ENCODE measurements at regions not wholly inside any gene's neighbourhood (a gene's known extent, or its start where the extent isn't known, plus 50 kb on each side); places are given as distances from the start of the nearest gene placed in this dataset.
"Not testable (repeated sequence)": the region's sequence is repeated elsewhere in the genome, so short reads cannot be mapped to it uniquely, and the experiment has no call there.

DNA sequence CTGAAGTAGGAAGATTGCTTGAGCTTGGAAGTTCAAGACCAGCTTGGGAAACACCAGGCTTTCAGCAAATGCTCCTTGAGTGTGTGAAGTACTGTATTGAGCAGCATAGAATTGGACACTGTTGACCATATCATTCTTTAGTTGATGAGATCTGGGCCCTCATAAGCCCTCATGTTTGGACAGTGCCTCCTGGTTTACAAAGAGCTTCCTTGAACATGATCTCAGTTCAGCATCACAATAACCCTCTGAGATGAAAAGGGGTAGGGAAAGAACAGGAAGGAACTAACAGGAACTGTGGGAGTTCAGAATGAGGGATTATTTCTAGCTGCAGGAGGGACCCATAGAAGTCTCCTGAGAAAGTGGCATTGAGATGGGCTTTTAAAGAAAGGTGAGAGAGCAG lies 153.2 kb downstream of the C12orf75 start:
- Mint-ChIP-seq H3K4me1 (no peaks in the 10 kb centered on the region), H3K27me3 (peaks cover 3% of the 10 kb centered on the region), H3K36me3 (no peaks in the 10 kb centered on the region), H3K4me3 (no peak overlapping the region), H3K9me3 (no peaks in the 10 kb centered on the region), H3K27ac (no peak overlapping the region)

DNA sequence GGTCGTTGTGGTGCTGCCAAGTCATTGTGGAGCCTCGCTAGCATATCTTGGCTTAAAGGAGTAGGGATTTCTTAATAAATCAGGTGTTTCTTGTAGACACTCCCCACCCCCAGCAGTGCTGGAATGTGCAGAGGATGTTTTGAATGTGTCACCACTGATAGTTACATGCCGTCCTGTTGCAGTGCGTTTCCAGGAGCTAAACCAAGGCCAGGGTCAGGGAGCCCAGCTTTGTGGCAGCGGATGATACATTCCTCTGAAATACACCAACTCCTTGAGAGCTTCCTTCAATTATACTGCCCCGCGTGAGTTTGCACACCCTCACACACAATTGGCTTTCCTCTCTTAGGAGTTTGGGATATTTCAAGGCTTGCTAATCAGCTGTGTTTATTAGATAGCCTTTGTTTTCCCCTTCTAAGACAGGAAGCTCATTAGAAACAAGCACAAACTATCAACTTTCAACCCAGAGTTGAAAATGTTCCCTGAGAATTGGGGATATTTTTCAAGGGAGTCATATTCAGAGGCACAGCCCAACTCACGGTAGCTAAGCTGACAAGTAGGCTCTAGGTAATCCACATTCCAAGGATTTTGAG lies 154.9 kb downstream of the C12orf75 start:
- Mint-ChIP-seq H3K36me3 (no peaks in the 10 kb centered on the region), H3K4me3 (no peak overlapping the region), H3K27ac (no peak overlapping the region), H3K4me1 (no peaks in the 10 kb centered on the region), H3K9me3 (no peaks in the 10 kb centered on the region), H3K27me3 (peaks cover 2% of the 10 kb centered on the region)

DNA sequence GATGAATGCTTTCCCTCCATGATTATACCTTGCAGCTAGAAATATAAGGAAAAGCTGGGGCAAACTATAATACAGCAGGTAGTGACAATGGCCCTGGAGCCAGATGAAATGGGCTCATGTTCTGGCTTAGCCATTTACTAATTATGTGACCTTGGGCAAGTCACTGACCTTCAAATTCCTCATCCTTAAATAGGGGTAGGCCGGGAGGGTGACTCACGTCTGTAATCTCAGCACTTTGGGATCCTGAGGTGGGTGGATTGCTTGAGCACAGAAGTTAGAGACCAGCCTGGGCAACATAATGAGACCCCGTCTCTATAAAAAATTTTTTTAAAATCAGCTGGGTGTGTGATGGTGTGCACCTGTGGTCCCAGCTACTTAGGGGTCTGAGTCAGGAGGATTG lies 155.4 kb downstream of the C12orf75 start:
- no peak overlapping the region for H3K27ac Mint-ChIP-seq
- no peaks in the 10 kb centered on the region for H3K36me3 Mint-ChIP-seq
- peaks cover 2% of the 10 kb centered on the region for H3K27me3 Mint-ChIP-seq
- no peaks in the 10 kb centered on the region for H3K4me1 Mint-ChIP-seq
- H3K4me3 Mint-ChIP-seq: no peak overlapping the region
- no peaks in the 10 kb centered on the region for H3K9me3 Mint-ChIP-seq

DNA sequence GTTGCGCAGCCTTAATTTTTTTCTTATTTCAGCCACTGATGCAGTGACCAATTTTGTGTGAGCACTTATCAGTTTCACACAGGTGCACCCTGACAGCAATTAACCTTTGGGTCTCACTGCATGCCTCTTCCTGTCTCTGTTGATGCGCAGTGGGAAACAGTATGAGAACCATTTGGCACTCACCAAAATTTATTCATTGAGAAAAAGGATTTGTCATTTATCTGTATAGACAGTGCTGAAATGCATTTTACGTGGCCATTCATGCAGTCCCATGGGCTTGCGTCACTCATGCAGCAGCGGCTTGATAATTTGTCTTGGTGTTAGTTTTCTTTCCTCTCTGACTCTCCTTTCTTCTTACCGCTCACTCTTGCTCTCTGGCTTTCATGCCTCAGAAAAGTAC lies 157.5 kb downstream of the C12orf75 start:
- Mint-ChIP-seq H3K36me3 (no peaks in the 10 kb centered on the region), H3K27ac (no peak overlapping the region), H3K9me3 (no peaks in the 10 kb centered on the region), H3K4me1 (no peaks in the 10 kb centered on the region), H3K4me3 (no peak overlapping the region), H3K27me3 (peaks cover 7% of the 10 kb centered on the region)

DNA sequence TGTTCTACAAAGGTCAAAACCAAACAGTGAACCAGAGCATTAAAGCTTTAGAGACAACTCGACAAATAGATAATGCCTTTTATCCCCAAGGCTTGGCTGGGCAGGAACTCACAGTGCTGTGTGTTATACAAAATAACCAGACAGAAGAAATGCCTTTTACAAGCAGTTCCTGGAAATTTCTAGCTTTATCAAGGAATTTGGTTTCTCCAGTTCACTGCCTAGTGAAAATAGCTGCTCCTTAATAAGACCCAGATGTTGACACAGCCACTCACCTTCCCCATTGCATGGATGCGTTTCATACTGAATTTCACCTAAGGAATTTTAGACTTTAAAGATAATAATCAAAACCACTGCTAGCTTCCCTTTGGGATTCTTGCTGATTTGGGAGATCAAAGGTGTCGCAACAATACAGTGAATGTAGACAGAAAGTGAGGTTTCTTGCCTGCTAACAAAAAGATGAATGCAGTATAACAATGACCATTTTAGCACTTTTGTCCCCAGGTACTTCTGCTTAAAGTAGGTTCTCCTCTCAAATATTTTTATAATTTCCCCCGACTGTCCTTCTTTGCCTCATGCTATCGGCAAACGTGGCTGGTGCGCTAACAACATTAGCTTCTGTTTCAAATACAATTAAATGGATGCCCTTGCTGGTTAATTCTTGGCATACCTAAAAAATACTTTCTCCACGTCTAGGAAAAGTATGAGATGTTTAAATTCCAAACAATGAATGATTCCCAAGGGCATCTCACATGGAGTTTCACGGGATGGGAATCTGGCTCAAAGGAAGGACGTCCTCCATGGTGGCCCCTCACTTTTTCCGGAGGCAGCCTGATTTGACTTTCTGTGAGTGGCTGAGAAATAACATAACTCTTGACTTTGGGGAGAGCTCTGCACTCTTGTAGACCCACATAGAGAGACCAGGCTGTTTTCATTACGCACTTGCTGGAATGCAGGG lies 162.4 kb downstream of the C12orf75 start:
- peaks cover 0 to 1% (median 0%) of the 10 kb centered on the region in 3 donors for H3K4me1 Mint-ChIP-seq
- H3K4me3 Mint-ChIP-seq: no peak overlapping the region
- no peak overlapping the region for H3K27ac Mint-ChIP-seq
- peaks cover 6% of the 10 kb centered on the region for H3K27me3 Mint-ChIP-seq
- peaks cover 0 to 2% (median 0%) of the 10 kb centered on the region in 3 donors for H3K9me3 Mint-ChIP-seq
- H3K36me3 Mint-ChIP-seq: peaks cover 2% of the 10 kb centered on the region

DNA sequence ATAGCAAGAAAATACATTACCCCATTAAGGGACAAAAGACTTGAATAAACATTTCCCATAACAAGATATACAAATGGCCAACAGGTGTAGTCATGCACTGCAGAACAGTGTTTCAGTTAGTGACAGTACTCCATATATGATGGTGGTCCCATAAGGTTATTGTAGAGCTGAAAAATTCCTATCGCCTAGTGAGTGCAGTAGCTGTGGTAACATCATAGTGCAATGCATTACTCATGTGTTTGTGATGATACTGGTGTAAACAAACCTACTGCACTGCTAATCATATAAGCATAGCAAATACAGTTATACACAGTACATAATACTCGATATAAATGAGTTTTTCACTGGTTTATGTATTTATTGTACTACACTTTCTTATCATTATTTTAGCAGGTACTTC lies 168.7 kb downstream of the C12orf75 start:
- peaks cover 0 to 1% (median 0%) of the 10 kb centered on the region in 3 donors for H3K4me1 Mint-ChIP-seq
- no peak overlapping the region for H3K4me3 Mint-ChIP-seq
- no peak overlapping the region for H3K27ac Mint-ChIP-seq
- H3K27me3 Mint-ChIP-seq: peaks cover 12% of the 10 kb centered on the region
- peaks cover 0 to 4% (median 2%) of the 10 kb centered on the region in 3 donors for H3K9me3 Mint-ChIP-seq
- peaks cover 2% of the 10 kb centered on the region for H3K36me3 Mint-ChIP-seq

DNA sequence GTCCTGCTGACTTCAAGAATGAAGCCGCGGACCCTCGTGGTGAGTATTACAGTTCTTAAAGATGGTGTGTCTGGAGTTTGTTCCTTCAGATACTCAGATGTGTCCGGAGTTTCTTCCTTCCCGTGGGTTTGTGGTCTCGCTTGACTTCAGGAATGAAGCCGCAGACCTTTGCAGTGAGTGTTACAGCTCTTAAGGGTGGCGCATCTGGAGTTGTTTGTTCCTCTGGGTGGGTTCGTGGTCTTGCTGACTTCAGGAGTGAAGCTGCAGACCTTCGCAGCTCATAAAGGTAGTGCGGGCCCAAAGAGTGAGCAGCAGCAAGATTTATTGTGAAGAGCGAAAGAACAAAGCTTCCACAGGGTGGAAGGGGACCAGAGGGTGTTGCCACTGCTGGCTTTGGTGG lies 170.2 kb downstream of the C12orf75 start:
- H3K9me3 Mint-ChIP-seq, H3K4me3 Mint-ChIP-seq, H3K27ac Mint-ChIP-seq, H3K4me1 Mint-ChIP-seq, H3K36me3 Mint-ChIP-seq: not testable (repeated sequence)
- H3K27me3 Mint-ChIP-seq: peaks cover 18% of the 10 kb centered on the region

DNA sequence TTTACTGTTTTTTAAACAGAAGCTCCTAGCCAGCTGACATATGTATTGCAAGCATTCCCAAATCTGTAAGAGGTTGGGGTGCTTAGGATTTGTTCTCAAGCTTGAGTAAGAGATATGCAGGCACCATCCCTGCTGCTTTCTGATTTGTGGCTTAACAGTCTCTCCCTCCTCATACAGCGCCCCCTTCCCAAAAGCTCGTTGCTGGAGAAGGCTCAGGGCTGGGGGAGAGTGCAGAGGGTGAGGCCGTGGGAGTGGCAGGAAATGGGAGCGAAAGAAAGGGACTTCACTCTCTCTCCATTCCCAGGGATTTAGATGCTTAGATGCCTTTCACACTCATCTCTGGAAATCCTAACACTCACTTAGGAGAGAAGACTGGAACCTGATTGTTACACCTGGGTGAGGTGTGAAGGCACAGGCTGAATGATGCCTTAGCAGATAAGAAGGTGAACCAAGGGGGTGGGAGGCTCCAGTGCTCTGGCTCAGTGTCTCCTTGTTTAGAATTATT lies 172.0 kb downstream of the C12orf75 start:
- H3K27ac Mint-ChIP-seq: no peak overlapping the region
- no peaks in the 10 kb centered on the region for H3K4me1 Mint-ChIP-seq
- H3K4me3 Mint-ChIP-seq: no peak overlapping the region
- H3K27me3 Mint-ChIP-seq: peaks cover 23% of the 10 kb centered on the region
- peaks cover 2% of the 10 kb centered on the region for H3K36me3 Mint-ChIP-seq
- H3K9me3 Mint-ChIP-seq: peaks cover 0 to 4% (median 0%) of the 10 kb centered on the region in 3 donors

DNA sequence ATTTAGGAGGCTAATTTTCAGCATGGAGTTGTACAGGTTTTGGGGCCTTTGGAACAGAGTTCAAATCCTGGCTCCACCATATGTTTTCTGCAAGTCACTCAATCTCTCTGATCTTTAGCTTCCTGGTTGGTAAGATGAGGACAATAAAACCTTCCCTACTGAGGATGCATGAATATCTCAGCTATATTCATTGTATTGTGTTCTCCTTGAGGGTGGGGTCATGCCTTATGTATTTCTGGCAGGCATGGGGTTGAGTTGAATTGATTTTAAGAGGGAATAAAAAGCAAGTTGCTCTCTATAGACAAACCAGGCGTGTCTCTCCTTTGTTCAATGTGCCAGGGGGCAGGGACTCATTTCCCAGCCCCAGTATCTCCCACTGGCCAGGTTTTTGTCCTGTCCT lies 173.1 kb downstream of the C12orf75 start:
- H3K4me1 Mint-ChIP-seq: no peaks in the 10 kb centered on the region
- peaks cover 2% of the 10 kb centered on the region for H3K36me3 Mint-ChIP-seq
- H3K27me3 Mint-ChIP-seq: peaks cover 22% of the 10 kb centered on the region
- H3K4me3 Mint-ChIP-seq: no peak overlapping the region
- H3K9me3 Mint-ChIP-seq: peaks cover 0 to 3% (median 0%) of the 10 kb centered on the region in 3 donors
- no peak overlapping the region for H3K27ac Mint-ChIP-seq

DNA sequence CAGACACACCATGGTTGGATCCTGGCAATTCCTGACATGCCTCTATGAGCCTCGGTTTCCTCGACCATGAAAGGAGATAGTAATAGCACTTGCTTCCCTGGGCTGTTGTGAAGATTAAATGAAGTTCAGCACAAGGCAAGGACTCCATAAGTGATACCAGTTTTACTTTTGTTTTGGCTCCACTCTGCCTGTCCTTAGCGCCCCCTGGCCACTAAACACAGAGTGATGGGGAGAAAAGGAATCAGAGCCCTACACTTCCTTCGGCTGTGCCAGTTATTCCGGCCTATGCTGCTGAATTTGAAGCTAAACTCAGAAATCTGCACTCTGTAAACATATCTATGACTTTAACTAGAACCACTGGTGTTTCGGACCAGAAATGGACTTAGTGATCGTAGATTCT lies 173.8 kb downstream of the C12orf75 start:
- no peak overlapping the region for H3K27ac Mint-ChIP-seq
- no peaks in the 10 kb centered on the region for H3K4me1 Mint-ChIP-seq
- no peak overlapping the region for H3K4me3 Mint-ChIP-seq
- no peaks in the 10 kb centered on the region for H3K9me3 Mint-ChIP-seq
- H3K27me3 Mint-ChIP-seq: peaks cover 22% of the 10 kb centered on the region
- peaks cover 2% of the 10 kb centered on the region for H3K36me3 Mint-ChIP-seq

DNA sequence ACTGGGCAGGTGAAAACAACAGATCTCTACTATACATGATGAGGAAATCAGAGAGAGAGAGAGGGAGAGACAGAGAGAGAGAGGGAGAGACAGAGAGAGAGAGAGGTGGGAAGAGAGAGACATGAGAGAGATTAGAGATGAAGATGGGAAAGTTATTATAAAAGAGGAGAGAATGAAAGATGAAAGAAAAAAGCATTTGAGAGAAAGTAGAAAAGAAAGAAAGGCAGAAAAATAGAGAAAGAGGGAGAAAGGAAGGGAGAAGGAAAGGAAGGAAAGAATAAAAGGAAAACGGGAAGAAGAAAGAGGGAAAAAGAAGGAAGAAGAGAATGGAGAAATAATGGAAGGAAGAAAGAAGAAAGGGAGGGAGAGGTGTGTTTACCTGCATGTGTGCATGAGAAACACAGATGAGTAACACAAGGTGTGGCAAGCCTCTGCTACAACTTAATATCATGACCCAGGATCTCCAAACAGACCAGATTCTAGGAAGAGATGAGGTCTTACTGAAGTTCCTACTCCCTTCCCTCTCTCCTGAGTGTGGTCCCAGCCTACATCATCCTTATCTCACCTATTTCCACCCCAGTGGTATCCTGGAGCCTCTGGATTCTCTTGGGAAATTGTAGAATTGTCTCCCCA lies 176.3 kb downstream of the C12orf75 start:
- Mint-ChIP-seq H3K9me3 (no peaks in the 10 kb centered on the region), H3K4me1 (no peaks in the 10 kb centered on the region), H3K4me3 (no peak overlapping the region), H3K27ac (no peak overlapping the region), H3K36me3 (peaks cover 2% of the 10 kb centered on the region), H3K27me3 (peaks cover 14% of the 10 kb centered on the region)

DNA sequence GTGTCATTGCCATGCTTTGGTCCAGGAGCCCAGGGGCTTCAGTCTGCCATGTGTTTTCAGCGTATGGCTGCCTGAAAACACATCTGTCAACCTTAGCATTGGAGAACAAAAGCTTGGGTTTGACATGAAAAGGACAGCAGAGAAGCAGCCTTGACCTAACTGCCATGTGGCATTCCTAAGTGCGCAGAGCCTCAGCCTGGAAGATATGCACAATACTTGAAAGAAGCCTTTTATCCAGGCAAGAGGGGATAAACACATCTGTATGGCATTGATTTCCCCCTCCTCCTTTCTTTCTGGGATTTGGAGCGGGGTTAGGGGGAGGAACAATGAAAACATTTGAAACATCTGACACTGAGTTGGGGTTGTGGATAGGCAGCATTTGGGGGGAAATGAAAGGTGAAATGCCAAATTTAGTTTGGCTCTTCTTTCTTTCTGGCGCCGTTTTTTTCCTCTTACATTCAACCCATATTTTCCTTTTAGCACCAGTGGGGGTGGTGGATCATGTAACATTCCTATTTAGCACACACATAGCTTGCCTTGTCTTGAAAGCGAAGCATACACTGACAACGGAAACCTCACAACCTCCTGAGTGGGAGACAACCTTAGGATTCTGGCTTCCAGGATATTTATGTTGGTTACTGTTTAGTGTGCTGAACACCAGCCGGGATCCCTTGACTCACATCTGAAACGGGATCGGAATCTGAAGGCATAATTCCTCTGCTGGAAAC lies 177.0 kb downstream of the C12orf75 start:
- Mint-ChIP-seq H3K9me3 (no peaks in the 10 kb centered on the region), H3K27me3 (peaks cover 13% of the 10 kb centered on the region), H3K4me3 (no peak overlapping the region), H3K36me3 (peaks cover 2% of the 10 kb centered on the region), H3K27ac (no peak overlapping the region), H3K4me1 (no peaks in the 10 kb centered on the region)

DNA sequence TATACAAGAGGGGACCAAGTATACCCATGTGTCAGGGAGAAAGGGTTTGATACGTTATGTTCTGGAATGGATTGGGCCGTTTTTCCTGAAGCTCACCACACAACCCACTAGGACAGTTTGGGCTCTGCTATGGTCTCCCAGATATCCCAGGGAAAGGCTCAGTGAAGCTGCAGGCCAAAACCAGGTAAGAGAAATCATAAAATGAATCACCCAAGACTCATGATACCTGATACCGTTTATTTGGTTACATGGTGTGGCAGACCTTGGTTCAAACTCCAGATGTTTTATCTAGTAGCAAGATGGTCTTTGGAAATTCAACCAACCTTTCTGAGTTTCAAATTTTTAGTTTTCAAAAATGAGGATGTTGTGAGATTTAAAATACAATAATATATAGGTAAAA lies 177.6 kb downstream of the C12orf75 start:
- H3K27ac Mint-ChIP-seq: no peak overlapping the region
- H3K36me3 Mint-ChIP-seq: peaks cover 2% of the 10 kb centered on the region
- no peak overlapping the region for H3K4me3 Mint-ChIP-seq
- no peaks in the 10 kb centered on the region for H3K4me1 Mint-ChIP-seq
- H3K9me3 Mint-ChIP-seq: no peaks in the 10 kb centered on the region
- peaks cover 11% of the 10 kb centered on the region for H3K27me3 Mint-ChIP-seq

DNA sequence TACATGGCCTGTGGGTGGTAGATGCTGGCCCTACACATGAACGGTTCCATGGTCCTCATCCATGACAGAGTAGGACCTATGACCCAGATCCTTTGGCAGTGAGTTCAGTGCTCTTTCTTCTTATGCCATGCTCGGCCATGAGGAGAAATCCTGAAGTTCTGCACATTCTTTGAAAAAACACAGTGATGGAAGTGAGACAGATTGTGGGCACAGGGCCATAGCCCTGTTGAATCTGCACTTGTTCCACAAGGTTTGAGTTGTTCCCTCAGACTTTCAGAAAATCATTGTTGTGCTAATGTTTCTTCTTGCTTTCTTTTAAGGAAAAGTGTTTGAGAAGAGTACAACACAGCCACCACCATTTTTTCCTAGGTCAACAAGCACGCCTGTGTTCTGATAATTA lies 180.0 kb downstream of the C12orf75 start:
- Mint-ChIP-seq H3K36me3 (peaks cover 2% of the 10 kb centered on the region), H3K4me3 (no peak overlapping the region), H3K27ac (no peak overlapping the region), H3K9me3 (no peaks in the 10 kb centered on the region), H3K27me3 (peaks cover 9% of the 10 kb centered on the region), H3K4me1 (no peaks in the 10 kb centered on the region)

DNA sequence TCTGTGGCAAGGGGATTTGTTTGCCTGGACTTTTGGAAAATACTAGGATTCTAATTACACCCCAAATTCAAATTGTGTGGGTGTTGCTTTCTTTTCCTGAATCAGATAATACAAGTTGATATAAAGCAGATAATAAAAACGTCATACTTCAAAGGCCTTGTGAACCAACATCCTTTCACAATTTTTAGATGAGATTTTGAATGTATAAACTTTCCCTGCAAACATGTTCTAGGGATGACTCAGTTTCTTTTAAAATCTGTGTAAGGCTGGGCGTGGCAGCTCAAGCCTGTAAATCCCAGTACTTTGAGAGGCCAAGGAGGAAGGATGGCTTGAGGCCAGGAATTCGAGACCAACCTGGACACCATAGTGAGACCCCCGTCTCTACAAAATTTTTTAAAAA lies 182.4 kb downstream of the C12orf75 start:
- H3K27me3 Mint-ChIP-seq, H3K4me1 Mint-ChIP-seq, H3K9me3 Mint-ChIP-seq, H3K27ac Mint-ChIP-seq, H3K36me3 Mint-ChIP-seq, H3K4me3 Mint-ChIP-seq: not testable (repeated sequence)

Measured in IgD-negative memory B cell (primary cell).